ENCODE measurements at regions not wholly inside any gene's neighbourhood (a gene's known extent, or its start where the extent isn't known, plus 50 kb on each side); places are given as distances from the start of the nearest gene placed in this dataset.

DNA sequence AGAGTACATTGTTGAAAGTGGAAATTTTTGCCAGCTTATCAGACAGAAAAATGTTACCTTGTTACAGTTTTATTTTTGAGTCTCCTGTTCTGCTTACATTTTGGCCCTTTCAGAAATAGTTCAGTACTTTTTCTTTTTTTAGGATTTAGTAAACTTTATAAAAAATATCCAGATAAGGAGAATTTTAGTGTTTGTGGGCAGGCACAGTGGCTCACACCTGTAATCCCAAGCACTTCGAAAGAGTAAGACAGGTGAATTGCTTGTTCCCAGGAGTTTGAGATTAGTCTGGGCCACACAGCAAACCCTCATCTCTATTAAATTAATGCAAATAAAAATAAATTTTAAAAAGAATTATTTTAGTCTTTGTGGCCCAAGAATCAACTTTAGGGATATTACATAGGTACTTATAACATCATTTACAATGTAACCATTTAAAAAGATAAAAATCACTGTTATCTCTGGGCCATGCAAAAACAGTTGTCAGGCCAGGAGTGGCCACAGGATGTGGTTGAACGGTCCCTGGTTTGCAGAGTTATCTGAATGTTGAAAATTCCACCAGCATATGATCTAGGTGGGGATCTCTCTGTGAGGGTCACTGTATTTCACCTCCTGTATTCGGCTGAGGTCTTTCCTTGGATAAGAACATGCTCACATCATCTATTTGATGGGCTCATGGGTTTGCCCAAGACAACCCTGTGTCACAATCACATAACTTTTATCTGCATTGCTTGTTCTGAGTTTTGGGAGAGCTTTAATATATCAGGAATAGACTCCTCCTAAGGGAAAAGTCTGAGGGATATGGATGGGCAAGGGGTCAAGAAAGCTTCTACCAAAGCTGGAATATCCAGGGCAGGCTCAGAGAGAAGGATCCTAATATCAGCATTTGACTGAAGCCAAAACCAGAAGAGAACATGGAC is 91.5 kb downstream of the GGTLC2 start:
- Histone ChIP-seq H3K27ac (no peak overlapping the region), H3K9me3 (no peaks in the 10 kb centered on the region), H3K4me1 (no peaks in the 10 kb centered on the region), H3K4me3 (no peak overlapping the region), H3K27me3 (no peaks in the 10 kb centered on the region), H3K36me3 (no peaks in the 10 kb centered on the region)
- intact Hi-C loops (cut with DNase I): no loop called here
- DNase-seq (ENCODE audit: extremely low spot score in 2 of 2): no peak
- TF ChIP-seq, protein P1, sequence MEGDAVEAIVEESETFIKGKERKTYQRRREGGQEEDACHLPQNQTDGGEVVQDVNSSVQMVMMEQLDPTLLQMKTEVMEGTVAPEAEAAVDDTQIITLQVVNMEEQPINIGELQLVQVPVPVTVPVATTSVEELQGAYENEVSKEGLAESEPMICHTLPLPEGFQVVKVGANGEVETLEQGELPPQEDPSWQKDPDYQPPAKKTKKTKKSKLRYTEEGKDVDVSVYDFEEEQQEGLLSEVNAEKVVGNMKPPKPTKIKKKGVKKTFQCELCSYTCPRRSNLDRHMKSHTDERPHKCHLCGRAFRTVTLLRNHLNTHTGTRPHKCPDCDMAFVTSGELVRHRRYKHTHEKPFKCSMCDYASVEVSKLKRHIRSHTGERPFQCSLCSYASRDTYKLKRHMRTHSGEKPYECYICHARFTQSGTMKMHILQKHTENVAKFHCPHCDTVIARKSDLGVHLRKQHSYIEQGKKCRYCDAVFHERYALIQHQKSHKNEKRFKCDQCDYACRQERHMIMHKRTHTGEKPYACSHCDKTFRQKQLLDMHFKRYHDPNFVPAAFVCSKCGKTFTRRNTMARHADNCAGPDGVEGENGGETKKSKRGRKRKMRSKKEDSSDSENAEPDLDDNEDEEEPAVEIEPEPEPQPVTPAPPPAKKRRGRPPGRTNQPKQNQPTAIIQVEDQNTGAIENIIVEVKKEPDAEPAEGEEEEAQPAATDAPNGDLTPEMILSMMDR (IDR thresholded peaks at IDR 0.05): no peak
- TF ChIP-seq POLR2A (IDR thresholded peaks at IDR 0.05) (no peak), POLR2AphosphoS5 (IDR thresholded peaks at IDR 0.05; ENCODE audit: insufficient read depth in 1 of 2, low read depth in 1 of 2) (no peak)

DNA sequence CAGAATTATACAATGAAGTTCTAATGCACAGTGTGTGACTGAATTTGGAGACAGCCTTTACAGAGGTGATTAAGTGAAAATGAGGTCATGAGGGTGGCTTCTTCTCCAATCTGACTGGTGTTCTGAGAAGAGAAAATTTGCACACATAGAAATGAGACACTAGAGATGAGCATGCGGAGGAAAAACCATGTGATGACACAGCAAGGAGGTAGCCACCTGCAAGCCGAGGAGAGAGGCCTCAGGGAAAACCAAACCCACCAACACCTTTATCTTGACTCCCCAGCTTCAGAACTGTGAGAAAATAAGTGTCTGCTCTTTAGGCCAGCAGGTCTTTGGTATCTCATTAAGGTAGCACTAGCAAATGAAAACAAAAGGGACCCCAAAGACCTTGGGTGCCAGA is 93.2 kb downstream of the GGTLC2 start:
- no peak overlapping the region for H3K27ac ChIP-seq
- no peaks in the 10 kb centered on the region for H3K36me3 ChIP-seq
- H3K4me1 ChIP-seq: no peaks in the 10 kb centered on the region
- intact Hi-C loops (cut with DNase I): no loop called here
- no peak overlapping the region for H3K4me3 ChIP-seq
- no peaks in the 10 kb centered on the region for H3K27me3 ChIP-seq
- TF ChIP-seq, protein P1 (IDR thresholded peaks at IDR 0.05): no peak
- TF ChIP-seq POLR2A (IDR thresholded peaks at IDR 0.05): no peak
- no peak for TF ChIP-seq POLR2AphosphoS5 (IDR thresholded peaks at IDR 0.05; ENCODE audit: insufficient read depth in 1 of 2, low read depth in 1 of 2)
- H3K9me3 ChIP-seq: no peaks in the 10 kb centered on the region
- DNase-seq (ENCODE audit: extremely low spot score in 2 of 2): peak in 1 of 2 donors; percentile 31

DNA sequence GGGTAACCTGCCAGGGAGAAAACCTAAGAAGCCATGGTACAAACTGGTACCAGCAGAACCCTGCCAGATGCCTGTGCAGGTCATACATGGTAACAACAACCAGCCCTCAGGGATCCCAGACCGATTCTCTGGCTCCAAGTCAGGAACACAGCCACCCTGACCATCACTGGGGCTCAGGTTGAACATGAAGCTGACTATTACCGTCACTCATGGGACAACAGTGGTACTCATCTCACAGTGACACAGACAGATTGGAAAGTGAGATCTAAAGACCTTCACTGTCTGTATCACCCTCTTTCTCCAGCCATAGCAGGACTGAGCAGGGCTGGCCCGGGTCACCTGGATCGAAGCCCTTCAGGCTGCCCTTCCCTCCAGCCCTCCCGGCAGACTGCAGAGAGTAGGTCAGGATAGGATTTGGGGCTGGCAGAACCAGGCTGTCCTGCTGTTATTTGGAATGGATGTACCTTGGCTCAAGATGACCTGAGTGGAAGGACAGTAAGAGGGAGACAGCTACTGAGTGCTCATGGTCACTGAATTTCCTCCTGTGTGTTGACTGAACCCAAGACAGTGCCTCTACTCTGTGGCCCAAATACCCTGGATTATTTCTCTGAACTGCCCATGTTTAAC is 94.7 kb downstream of the GGTLC2 start:
- intact Hi-C loops (cut with DNase I): no loop called here
- Histone ChIP-seq H3K27ac (no peak overlapping the region), H3K27me3 (no peaks in the 10 kb centered on the region), H3K4me1 (no peaks in the 10 kb centered on the region), H3K9me3 (no peaks in the 10 kb centered on the region), H3K36me3 (no peaks in the 10 kb centered on the region), H3K4me3 (no peak overlapping the region)
- peak; percentile 37 to 49 for DNase-seq (ENCODE audit: extremely low spot score in 2 of 2)
- TF ChIP-seq, protein P1 (IDR thresholded peaks at IDR 0.05): no peak
- no peak for TF ChIP-seq POLR2AphosphoS5 (IDR thresholded peaks at IDR 0.05; ENCODE audit: insufficient read depth in 1 of 2, low read depth in 1 of 2)
- TF ChIP-seq POLR2A (IDR thresholded peaks at IDR 0.05): no peak

DNA sequence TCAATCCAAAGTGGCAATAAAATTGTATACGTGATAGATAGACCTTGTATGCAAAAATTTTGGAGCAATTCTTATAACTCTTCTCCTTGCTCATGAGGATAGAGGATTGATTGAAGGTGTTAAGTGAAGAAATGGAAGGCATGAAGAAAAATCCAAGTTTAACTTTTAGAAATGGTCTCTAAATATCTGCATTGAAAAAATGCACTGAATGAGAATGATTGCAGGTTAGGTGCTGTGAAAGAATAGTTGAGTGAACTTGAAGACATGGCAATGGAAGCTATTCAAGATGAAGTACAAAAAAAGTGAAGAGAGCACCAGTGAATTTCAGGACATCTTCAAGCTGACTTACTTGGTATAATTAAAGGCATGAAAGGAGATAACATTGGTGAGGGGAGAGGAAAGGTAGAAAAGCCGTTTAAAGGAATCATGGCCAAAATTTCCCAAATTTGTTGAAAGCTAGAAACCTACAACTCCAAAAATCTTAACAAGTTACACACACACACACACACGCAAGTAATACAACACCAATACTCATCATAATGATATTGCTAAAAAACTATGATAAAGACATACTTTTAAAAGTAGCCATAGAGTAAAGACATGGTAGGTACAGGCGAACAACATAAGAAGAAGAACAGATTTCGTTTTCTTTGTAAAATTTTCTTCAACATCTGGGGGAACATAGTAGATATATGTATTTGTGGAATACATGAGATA is 96.3 kb downstream of the GGTLC2 start:
- Histone ChIP-seq H3K4me1 (no peaks in the 10 kb centered on the region), H3K9me3 (no peaks in the 10 kb centered on the region), H3K36me3 (no peaks in the 10 kb centered on the region), H3K27ac (no peak overlapping the region), H3K4me3 (no peak overlapping the region), H3K27me3 (no peaks in the 10 kb centered on the region)
- TF ChIP-seq POLR2AphosphoS5 (IDR thresholded peaks at IDR 0.05; ENCODE audit: insufficient read depth in 1 of 2, low read depth in 1 of 2): no peak
- TF ChIP-seq POLR2A (IDR thresholded peaks at IDR 0.05): no peak
- TF ChIP-seq, protein P1 (IDR thresholded peaks at IDR 0.05): no peak
- DNase-seq (ENCODE audit: extremely low spot score in 2 of 2): no peak
- intact Hi-C loops (cut with DNase I): no loop called here
